DOHH2 (cell line): ENCODE measurements at regions not wholly inside any gene's neighbourhood (a gene's known extent, or its start where the extent isn't known, plus 50 kb on each side); places are given as distances from the start of the nearest gene placed in this dataset.

Experiments used
- CTCF ChIP-seq: fragments of 200-600 bp; sonication (generic); IDR thresholded peaks from one replicate; pipeline ENCODE4 v1.5.1; 2014; ENCODE audit warnings: antibody characterized with exemption, mild to moderate bottlenecking, low read depth, low read length; ENCODE audit not compliant: poor library complexity, severe bottlenecking
- EZH2phosphoT487 ChIP-seq: fragments of 200-600 bp; sonication (generic); IDR thresholded peaks from 2 replicates; pipeline ENCODE4 v1.6.1; 2017; ENCODE audit warnings: borderline replicate concordance, mild to moderate bottlenecking, antibody characterized with exemption, low read length, moderate library complexity, mixed read lengths

DNA sequence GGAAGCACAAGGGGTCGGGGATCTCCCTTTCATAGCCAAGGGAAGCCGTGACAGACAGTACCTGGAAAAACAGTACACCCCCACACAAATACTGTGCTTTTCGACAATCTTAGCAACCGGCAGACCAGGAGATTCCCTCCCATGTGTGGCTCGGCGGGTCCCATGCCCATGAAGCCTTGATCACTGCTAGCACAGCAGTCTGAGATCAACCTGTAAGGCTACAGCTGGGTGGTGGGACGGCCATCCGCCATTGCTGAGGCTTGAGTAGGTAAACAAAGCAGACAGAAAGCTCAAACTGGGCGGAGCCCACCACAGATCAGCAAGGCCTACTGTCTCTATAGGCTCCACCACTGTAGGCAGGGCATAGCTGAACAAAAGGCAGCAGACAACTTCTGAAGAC, 180.2 kb upstream of the SOX6 start:
- TF ChIP-seq EZH2phosphoT487 (no peak), CTCF (no peak)
